ENCODE measurements at regions not wholly inside any gene's neighbourhood (a gene's known extent, or its start where the extent isn't known, plus 50 kb on each side); places are given as distances from the start of the nearest gene placed in this dataset.

- no peak for FAIRE-seq
These were observed 426.3 kb downstream of the GPM6A start for GRCh38 chr4:175385797-175386196.

GRCh38 chr4:175386776-175387507, 425.1 kb downstream of the GPM6A start:
- FAIRE-seq, result no peak

GRCh38 chr4:175394208-175394607, 417.9 kb downstream of the GPM6A start:
- FAIRE-seq, result no peak

GRCh38 chr4:175405961-175406360, 406.1 kb downstream of the GPM6A start:
- no peak for FAIRE-seq

- no peak for FAIRE-seq
These were observed 404.1 kb downstream of the GPM6A start for GRCh38 chr4:175407926-175408325.

- no peak for FAIRE-seq
These were observed 400.8 kb downstream of the GPM6A start for GRCh38 chr4:175411251-175411650.

GRCh38 chr4:175412161-175412560, 399.9 kb downstream of the GPM6A start:
- no peak for FAIRE-seq

- no peak for FAIRE-seq
These were observed 399.3 kb downstream of the GPM6A start for GRCh38 chr4:175412746-175413145.

- no peak for FAIRE-seq
These were observed 398.5 kb downstream of the GPM6A start for GRCh38 chr4:175413561-175413960.

GRCh38 chr4:175414602-175415001, 397.5 kb downstream of the GPM6A start:
- no peak for FAIRE-seq

- no peak for FAIRE-seq
These were observed 393.5 kb downstream of the GPM6A start for GRCh38 chr4:175418516-175418915.

GRCh38 chr4:175419236-175419718, 392.8 kb downstream of the GPM6A start:
- FAIRE-seq, result no peak

- FAIRE-seq, result no peak
These were observed 390.6 kb downstream of the GPM6A start for GRCh38 chr4:175421506-175421905.

GRCh38 chr4:175422331-175422730, 389.7 kb downstream of the GPM6A start:
- no peak for FAIRE-seq

GRCh38 chr4:175424111-175424510, 388.0 kb downstream of the GPM6A start:
- FAIRE-seq, result no peak

GRCh38 chr4:175427751-175428150, 384.3 kb downstream of the GPM6A start:
- FAIRE-seq, result no peak

GRCh38 chr4:175431694-175432093, 380.4 kb downstream of the GPM6A start:
- no peak for FAIRE-seq

- no peak for FAIRE-seq
These were observed 376.7 kb downstream of the GPM6A start for GRCh38 chr4:175435381-175435783.

GRCh38 chr4:175436196-175436595, 375.9 kb downstream of the GPM6A start:
- FAIRE-seq, result no peak

- FAIRE-seq, result no peak
These were observed 371.3 kb downstream of the GPM6A start for GRCh38 chr4:175440786-175441185.

GRCh38 chr4:175441256-175441655, 370.8 kb downstream of the GPM6A start:
- FAIRE-seq, result no peak

GRCh38 chr4:175443547-175443946, 368.5 kb downstream of the GPM6A start:
- no peak for FAIRE-seq

GRCh38 chr4:175444512-175444911, 367.6 kb downstream of the GPM6A start:
- no peak for FAIRE-seq

- FAIRE-seq, result no peak
These were observed 365.0 kb downstream of the GPM6A start for GRCh38 chr4:175447016-175447415.

GRCh38 chr4:175450446-175450845, 361.6 kb downstream of the GPM6A start:
- FAIRE-seq, result no peak
